ENCODE measurements at regions not wholly inside any gene's neighbourhood (a gene's known extent, or its start where the extent isn't known, plus 50 kb on each side); places are given as distances from the start of the nearest gene placed in this dataset.

DNA sequence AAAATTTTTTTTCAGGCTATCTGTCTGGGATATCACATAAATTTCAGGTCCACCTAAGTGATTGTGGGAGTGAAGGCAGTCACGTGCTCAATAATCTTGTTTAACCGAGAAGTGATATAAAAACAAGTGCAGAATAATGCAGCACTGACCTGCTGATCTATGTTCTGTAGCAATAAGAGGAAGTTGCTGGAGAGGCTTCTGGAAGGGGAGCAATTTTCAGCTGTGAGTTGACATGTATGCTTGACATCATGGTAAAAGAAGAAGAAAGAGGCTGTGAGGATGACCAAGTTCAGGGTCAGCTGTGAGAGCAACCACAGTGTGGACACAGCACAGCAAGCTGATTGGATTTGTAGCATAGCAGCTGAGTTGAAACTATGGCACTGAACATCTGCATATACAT, 172.0 kb upstream of the PELI2 start:
- in situ Hi-C loops (cut with HindIII; ENCODE audit: low pct_unique_long_range_greater_than_20kb, low sequenced_read_pairs), result no loop called here
- no peak for DNase-seq (ENCODE audit: low read depth)

DNA sequence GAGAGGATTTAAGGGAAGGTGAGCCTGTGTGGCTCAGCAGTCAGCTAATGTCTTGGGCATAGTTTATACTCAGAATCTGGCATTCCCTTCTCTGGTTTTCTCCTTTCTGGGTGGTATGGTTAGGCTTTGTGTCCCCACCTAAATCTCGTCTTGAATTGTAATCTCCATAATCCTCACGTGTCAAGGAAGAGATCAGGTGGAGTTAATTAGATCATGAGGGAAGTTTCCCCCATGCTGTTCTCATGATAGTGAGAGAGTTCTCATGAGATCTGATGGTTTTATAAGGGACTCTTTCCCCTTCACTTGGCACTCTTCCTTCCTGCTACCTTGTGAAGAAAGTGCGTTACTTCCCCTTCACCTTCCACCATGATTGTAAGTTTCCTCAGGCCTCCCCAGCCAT, 169.8 kb upstream of the PELI2 start:
- in situ Hi-C loops (cut with HindIII; ENCODE audit: low pct_unique_long_range_greater_than_20kb, low sequenced_read_pairs), result no loop called here

DNA sequence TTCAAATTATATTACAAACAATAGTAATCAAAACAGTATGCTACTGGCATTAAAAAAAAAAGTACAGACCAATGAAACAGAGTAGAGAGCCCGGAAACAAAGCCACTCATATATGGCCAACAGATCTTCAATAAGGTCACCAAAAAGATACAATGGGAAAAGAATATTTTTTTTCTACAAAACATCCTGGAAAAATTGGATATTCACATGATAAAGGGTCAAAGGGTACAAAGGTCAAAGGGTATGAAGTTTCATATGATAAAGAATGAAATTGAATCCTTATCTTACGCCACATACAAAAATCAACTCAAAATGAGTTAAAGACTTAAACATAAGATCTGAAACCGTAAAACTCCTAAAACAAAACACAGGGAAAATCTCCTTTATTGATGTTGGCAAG, 168.5 kb upstream of the PELI2 start:
- in situ Hi-C loops (cut with HindIII; ENCODE audit: low pct_unique_long_range_greater_than_20kb, low sequenced_read_pairs), result no loop called here
- DNase-seq (ENCODE audit: low read depth), result no peak

More for the DNA sequence above, 169.8 kb upstream of the PELI2 start:
- no peak for DNase-seq (ENCODE audit: low read depth)

DNA sequence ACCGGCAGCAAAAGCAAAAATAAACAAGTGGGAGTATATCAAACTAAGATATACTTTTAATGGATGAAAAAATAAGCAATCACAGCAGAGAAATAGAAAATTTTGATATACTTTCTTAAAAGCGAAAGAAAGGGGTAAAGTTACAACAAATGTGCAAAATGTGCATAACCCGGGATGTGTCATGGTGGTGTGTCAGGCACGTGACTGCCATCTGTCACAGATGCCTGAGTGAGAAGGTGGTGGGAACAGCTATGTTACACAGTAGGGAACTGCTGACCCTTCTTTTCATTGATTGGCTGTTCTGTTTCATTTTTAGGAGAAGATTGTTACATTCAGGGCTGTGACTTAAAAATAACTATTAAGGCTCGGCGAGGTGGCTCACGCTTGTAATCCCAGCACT, 168.1 kb upstream of the PELI2 start:
- in situ Hi-C loops (cut with HindIII; ENCODE audit: low pct_unique_long_range_greater_than_20kb, low sequenced_read_pairs), result no loop called here
- no peak for DNase-seq (ENCODE audit: low read depth)

DNA sequence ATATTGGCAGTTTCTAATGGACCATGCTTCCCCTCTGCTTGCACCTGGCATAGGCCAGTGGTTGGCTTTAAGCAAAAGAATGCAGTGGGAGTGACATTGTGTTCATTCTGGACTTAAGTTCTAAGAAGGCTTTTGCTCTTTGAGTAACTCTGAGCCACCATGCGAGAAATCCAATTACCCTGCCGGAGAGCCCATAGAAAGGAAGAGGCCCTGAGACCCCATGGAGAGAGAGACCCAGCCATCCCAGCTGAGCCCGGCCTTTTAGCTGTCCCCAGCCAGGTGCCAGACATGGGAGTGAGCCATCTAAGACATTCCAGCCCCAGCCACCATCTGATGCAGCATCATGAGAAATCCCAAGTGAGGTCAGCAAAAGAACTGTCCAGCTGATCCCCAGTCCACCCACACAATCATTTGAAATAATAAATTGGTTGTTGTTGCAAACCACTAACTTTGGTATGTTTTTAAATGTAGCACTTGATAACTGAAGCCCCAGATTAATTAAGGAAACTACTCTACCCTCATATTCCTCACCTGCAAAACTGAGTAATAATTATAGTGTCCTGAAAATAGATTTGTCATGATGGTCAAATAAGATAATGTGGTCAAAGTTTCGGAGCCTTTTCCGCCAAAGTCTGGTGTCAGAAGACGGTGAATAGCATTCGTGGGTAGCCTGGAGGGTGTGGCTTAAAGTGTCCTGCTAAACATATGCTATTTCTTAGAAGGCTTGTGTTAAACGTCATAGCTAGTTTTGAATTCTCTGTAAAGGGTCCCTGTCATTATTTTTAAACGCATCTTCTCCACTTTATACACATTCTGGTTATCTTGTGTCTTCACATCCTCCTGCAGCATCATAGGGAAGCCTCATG, 166.6 kb upstream of the PELI2 start:
- in situ Hi-C loops (cut with HindIII; ENCODE audit: low pct_unique_long_range_greater_than_20kb, low sequenced_read_pairs), result no loop called here
- no peak for DNase-seq (ENCODE audit: low read depth)

DNA sequence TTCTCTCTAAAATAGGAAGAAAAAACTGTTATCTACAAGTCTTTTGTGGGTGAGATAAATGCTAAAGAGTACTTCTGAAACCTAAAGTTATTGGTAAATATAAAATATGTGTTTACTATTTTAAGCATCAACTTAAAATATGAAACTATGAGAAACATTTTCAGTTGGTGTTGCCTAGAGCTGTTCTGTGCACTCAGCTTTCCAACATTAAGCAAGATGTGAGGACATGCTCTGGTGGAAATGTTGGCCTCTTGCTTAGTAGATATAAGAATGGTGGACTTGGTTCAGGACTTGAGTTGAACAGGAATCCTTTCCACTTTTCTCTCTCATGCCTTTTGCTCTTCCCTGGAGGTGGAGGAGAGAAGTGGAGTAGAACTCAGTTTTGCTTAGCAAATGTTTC, 164.1 kb upstream of the PELI2 start:
- in situ Hi-C loops (cut with HindIII; ENCODE audit: low pct_unique_long_range_greater_than_20kb, low sequenced_read_pairs), result no loop called here
- DNase-seq (ENCODE audit: low read depth), result no peak

DNA sequence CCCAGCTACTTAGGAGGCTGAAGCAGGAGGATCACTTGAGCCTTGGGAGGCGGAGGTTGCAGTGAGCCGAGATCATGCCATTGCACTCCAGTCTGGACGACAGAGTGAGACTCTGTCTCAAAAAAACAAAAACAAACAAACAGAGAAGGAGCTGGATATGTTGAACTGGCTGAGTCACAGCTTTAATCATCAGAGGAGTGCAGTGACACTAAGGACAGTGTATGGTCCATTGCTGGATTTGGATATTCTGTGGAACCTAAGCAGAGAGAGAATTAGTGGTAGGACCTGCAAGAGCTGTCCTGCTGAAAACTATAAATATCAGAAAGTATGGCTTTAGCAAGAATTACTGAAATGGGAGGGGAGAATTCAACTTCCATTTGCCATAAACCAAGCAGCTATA, 163.0 kb upstream of the PELI2 start:
- DNase-seq (ENCODE audit: low read depth), result peak; percentile 12
- in situ Hi-C loops (cut with HindIII; ENCODE audit: low pct_unique_long_range_greater_than_20kb, low sequenced_read_pairs), result no loop called here

DNA sequence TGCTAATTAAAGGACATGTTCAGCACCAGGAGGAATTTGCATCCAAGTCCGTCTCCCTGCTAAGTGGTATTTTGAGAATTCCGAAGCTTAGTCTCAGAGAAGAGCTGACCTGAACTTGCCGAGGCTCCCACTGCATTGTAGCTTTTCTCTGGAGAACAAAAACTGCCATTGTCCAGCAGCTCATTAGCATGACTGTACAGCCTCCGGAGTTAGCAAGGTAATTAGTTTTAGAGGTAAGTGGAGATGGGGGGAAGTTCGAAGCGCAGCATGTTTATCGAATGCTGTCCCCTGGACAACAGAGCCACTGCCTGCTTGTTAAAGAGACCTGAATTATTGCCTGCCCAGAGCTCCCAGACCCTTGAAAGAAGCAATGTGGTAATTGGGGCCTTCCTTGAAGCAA, 160.3 kb upstream of the PELI2 start:
- no peak for DNase-seq (ENCODE audit: low read depth)
- in situ Hi-C loops (cut with HindIII; ENCODE audit: low pct_unique_long_range_greater_than_20kb, low sequenced_read_pairs), result no loop called here

DNA sequence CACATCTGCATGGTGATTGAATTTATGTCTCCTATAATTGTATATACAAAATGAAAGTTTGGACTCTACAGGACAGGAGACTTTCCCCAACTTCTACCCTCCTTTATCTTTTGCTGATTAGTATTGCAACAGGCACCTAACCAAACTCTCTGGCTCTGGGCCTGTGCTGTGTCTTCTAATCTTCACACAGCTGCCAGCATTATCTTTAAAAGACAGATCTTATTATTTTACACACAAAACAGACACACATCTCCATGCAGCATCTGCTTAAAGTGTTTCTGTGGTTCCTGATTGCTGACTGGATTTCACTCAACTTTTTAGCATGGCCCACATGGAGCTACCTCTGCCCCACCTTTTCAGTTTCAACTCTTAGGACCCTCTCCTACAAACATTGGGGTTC, 154.9 kb upstream of the PELI2 start:
- in situ Hi-C loops (cut with HindIII; ENCODE audit: low pct_unique_long_range_greater_than_20kb, low sequenced_read_pairs), result no loop called here
- no peak for DNase-seq (ENCODE audit: low read depth)

DNA sequence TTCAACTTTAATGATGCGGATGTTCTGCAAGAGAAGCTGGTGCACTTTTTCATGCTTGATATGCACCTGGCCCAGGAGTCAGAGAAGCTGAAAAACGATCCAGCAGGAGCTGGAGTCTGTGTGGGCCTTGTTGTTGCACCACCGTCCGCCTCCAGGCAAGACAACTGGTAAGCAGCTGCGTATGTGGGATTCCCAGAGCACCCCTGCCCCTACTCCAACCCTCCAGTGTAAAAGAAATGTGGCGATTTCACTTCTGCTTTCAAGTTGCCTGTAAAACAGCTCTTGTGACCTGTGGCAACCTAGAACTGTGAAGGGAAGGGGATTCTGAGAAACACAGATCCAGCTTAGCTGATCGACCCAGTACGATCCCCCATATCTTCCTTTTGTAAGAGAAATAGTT, 154.1 kb upstream of the PELI2 start:
- DNase-seq (ENCODE audit: low read depth), result no peak
- in situ Hi-C loops (cut with HindIII; ENCODE audit: low pct_unique_long_range_greater_than_20kb, low sequenced_read_pairs), result no loop called here

DNA sequence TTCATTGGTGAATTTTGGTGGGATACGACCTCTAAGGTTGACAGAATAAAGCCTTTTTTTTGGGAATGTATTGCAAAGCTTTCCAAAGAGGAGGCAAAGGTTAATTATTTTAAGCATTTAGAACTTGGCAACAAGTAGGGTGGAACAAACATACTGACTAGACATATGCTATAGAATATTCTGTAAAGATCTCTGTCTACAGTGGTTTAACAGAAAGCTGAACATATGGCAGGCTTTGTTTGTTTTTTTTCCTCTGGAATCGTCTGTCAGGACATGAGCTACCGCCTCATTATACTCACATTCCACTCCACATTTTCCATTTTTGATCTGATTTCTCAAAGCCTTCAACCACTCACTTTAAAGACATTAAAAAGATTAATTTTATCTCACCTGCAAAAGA, 153.4 kb upstream of the PELI2 start:
- in situ Hi-C loops (cut with HindIII; ENCODE audit: low pct_unique_long_range_greater_than_20kb, low sequenced_read_pairs), result no loop called here
- no peak for DNase-seq (ENCODE audit: low read depth)

DNA sequence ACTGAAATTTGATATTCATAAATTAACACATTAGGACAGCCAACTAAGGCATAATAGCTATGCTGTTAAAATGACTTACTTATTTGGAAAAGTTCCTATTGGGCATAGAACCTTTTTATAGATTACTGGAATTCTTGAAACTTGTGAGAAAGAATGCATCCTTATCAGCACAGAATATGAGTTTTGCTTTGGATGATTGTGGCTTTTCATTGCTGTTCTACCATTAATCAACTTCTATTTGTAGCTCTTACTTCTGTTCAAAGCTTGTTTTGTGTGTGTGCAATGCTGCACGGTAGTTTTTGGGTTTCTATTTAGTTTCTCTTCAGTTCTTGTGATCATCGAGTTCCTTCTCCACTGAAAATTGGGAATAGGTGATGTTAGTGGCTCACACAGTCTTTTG, 152.4 kb upstream of the PELI2 start:
- DNase-seq (ENCODE audit: low read depth), result no peak
- in situ Hi-C loops (cut with HindIII; ENCODE audit: low pct_unique_long_range_greater_than_20kb, low sequenced_read_pairs), result no loop called here

DNA sequence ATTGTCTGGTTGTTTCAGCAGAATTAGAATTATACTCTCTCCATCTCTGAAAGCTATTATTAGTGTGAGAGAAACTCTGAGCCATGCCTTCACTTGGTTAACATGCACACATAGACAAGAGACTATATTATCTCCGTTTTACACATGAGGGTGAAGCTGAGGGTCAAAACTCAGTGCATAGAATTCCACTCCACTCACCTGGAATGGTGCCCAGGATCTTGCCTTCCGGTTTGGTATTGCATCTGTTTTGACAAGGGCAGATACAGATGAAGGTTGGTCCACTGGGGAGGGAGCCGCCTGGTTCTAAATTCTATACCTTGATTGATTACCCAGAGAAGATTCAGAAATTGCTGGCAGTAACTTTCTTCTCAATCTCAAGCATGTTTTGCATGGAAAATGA, 149.5 kb upstream of the PELI2 start:
- in situ Hi-C loops (cut with HindIII; ENCODE audit: low pct_unique_long_range_greater_than_20kb, low sequenced_read_pairs), result no loop called here
- DNase-seq (ENCODE audit: low read depth), result no peak

DNA sequence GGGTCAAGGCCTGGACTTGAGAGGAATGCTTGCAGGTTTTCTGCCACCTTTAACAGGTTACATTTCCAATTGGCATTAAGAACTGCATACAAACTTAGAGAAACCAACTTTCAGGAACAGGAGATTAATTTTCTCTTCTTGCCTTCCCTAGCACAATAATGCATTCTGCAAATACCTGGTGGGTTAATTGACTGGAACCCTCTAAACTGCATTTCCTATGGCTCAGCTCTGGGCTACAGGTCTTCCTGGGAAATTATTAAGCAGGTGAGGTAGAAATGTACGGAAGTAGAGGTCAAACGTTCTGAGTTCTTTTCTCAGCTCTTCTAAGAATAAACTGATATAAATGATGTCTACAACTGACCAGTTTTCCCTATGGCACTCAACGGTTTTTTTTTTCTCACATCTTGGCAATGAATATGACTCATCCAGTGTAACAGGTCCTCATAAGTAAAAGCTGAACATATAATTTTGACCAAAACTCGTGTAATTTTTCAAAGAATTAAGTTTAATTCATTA, 144.9 kb upstream of the PELI2 start:
- peak; percentile 34 for DNase-seq (ENCODE audit: low read depth)
- in situ Hi-C loops (cut with HindIII; ENCODE audit: low pct_unique_long_range_greater_than_20kb, low sequenced_read_pairs), result no loop called here

DNA sequence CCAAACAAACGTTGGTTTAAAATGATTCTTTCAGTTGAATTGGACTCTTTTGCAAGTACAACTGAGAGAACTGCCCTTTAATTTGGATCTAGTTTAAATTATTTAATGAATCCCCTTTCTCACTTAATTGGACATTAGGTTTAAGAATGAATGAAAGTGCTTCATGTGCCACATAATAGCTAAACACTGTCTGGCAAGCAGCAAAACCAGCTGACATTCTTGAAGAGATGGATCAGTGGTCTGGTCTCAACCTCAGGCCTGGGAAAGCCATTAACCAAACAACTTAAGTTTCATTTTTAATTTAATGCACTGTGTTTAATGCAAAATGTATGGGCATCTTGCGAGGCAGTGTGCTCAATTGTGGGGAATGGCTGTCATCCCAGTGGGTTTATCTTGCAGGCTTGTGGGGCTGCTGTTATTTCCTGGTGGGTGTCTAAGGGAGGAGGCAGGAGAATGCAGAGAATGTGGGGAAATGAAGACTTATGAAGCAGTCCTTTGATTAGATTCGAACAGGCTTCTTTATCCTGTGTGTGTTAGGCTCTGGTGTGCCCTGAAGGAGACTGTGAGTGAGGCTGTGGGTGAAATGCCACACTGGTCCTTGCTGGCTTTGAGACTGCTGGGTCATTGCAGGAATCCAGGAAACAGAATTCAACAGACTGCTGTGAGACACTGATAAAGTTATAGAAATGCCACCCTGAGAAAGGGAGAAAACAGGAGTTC, 144.1 kb upstream of the PELI2 start:
- in situ Hi-C loops (cut with HindIII; ENCODE audit: low pct_unique_long_range_greater_than_20kb, low sequenced_read_pairs), result no loop called here
- no peak for DNase-seq (ENCODE audit: low read depth)

DNA sequence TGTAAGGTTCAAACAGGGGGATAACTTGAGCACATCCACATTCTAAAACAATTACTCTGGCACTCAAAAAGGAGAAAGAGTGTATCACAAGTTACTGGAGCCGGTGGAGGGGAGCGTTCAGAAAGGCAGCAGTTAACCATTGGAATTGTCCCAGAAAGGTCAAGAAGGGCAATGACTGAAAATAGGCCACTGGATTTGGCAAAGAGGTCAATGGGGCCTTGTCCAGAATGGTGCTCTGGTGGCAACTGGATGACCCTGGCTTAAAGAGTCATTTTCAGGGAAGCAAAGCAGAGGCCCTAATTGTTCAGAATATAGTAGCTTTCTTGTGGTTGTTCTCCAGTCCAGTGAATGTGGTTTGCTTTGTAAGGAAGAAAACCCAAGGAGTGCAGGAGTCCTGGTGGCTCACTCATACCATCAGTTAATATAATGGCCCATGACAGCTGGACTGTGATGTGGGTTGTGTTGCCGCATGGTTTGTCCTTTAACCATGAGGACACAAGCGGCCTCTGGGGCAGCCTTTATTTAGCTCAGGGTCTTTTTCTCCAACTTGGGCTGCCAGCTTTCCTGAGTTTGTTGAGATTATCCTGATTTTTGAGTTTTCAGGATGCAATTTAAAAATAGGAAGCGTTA, 142.8 kb upstream of the PELI2 start:
- DNase-seq (ENCODE audit: low read depth), result no peak
- in situ Hi-C loops (cut with HindIII; ENCODE audit: low pct_unique_long_range_greater_than_20kb, low sequenced_read_pairs), result no loop called here

DNA sequence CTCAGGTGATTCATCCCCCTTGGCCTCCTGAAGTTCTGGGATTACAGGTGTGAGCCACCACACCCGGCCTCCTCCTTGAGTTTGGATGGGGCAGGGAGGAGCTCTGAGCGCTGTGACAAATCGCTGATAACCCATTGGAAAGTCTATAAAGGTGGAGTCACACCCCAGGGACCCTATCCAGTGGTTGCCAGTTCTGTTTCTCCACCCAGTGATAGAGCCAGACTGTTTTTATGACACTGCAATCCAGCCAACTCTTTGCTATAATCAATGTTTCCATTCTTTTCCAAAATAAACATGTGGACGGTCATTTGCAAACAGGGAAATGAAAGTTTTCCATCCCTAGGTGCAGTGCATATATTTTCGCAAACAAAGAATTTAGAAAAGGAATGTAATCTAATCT, 142.0 kb upstream of the PELI2 start:
- no peak for DNase-seq (ENCODE audit: low read depth)
- in situ Hi-C loops (cut with HindIII; ENCODE audit: low pct_unique_long_range_greater_than_20kb, low sequenced_read_pairs), result no loop called here

DNA sequence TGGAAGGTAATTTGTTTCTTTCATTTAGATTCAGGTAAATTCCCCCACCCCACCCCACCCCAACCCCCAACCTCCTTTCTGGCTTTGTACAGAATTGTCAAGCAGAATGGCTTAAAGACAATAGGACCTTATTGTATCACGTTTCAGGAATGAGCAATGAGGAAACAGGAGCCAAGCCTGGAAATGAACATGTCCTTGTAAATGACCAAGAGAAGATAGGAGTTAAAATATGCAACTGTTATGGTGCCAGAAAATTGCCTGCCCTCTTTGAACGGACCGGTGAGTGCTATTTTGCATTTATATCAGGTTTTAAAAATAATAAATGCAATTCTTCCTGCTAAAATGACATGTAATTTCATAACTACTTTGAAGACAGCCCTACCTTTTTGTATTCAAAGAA, 141.6 kb upstream of the PELI2 start:
- in situ Hi-C loops (cut with HindIII; ENCODE audit: low pct_unique_long_range_greater_than_20kb, low sequenced_read_pairs), result no loop called here
- no peak for DNase-seq (ENCODE audit: low read depth)

DNA sequence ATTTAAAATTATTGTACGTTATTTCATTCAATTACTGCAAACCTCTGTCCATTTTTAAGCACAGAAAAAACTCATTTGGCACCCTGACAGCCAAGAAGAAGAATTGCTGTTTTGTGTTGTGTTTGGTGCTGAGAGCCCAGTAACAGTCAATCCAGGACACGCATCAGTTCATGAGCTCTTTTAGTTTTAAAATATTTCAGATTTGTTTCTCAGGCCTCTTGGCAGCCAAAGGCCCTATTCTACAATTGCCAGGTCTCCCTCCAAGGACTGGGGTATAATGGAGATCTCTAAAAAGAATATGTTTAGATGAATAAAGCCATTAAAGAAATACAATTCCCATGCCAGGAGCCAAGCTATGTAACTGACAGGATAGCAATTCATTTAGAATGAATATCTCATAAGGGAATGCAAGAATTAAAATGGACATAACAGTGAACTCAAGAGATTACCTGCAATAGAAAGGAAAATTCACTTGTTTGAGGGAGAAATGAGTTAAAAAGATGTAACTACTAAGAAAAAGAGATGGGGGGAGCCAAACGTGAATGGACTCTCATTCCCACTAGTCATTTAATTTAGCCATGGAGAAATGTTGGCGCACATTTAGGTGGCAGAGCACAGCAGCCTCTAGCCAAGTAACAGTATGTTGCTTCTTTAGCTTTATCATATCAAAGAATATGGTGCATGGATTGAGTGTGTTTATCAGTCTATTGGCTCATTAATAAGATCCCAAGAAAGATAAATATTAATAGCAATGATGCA, 140.6 kb upstream of the PELI2 start:
- in situ Hi-C loops (cut with HindIII; ENCODE audit: low pct_unique_long_range_greater_than_20kb, low sequenced_read_pairs), result no loop called here
- no peak for DNase-seq (ENCODE audit: low read depth)
